ENCODE measurements at regions not wholly inside any gene's neighbourhood (a gene's known extent, or its start where the extent isn't known, plus 50 kb on each side); places are given as distances from the start of the nearest gene placed in this dataset.

GRCh38 chr13:90396266-90396665 is 951.2 kb upstream of the MIR17HG start:
- DNase-seq = no peak

- DNase-seq = no peak
Observed at GRCh38 chr13:90397503-90397902, 950.0 kb upstream of the MIR17HG start.

GRCh38 chr13:90400372-90400771 is 947.1 kb upstream of the MIR17HG start:
- DNase-seq = no peak

- DNase-seq = no peak
Observed at GRCh38 chr13:90401150-90401549, 946.3 kb upstream of the MIR17HG start.

GRCh38 chr13:90402102-90402501 is 945.4 kb upstream of the MIR17HG start:
- no peak for DNase-seq

- no peak for DNase-seq
Observed at GRCh38 chr13:90402613-90403012, 944.9 kb upstream of the MIR17HG start.

- DNase-seq = no peak
Observed at GRCh38 chr13:90403330-90404082, 944.0 kb upstream of the MIR17HG start.

- DNase-seq = no peak
Observed at GRCh38 chr13:90405301-90405700, 942.2 kb upstream of the MIR17HG start.

- no peak for DNase-seq
Observed at GRCh38 chr13:90412980-90413379, 934.5 kb upstream of the MIR17HG start.

GRCh38 chr13:90413548-90413947 is 933.9 kb upstream of the MIR17HG start:
- DNase-seq = no peak

- no peak for DNase-seq
Observed at GRCh38 chr13:90414691-90415596, 932.5 kb upstream of the MIR17HG start.

- DNase-seq = no peak
Observed at GRCh38 chr13:90415902-90416301, 931.6 kb upstream of the MIR17HG start.

GRCh38 chr13:90416519-90416918 is 931.0 kb upstream of the MIR17HG start:
- DNase-seq = no peak

- no peak for DNase-seq
Observed at GRCh38 chr13:90416938-90417337, 930.5 kb upstream of the MIR17HG start.

- no peak for DNase-seq
Observed at GRCh38 chr13:90420683-90421082, 926.8 kb upstream of the MIR17HG start.

GRCh38 chr13:90427322-90428272 is 919.9 kb upstream of the MIR17HG start:
- DNase-seq = no peak

- no peak for DNase-seq
Observed at GRCh38 chr13:90428522-90429210, 918.8 kb upstream of the MIR17HG start.

GRCh38 chr13:90430127-90430526 is 917.4 kb upstream of the MIR17HG start:
- no peak for DNase-seq

- DNase-seq = no peak
Observed at GRCh38 chr13:90436697-90437096, 910.8 kb upstream of the MIR17HG start.

- DNase-seq = no peak
Observed at GRCh38 chr13:90438576-90438975, 908.9 kb upstream of the MIR17HG start.

GRCh38 chr13:90443268-90443667 is 904.2 kb upstream of the MIR17HG start:
- no peak for DNase-seq

- DNase-seq = no peak
Observed at GRCh38 chr13:90444232-90444631, 903.3 kb upstream of the MIR17HG start.

All from activated CD4-positive, alpha-beta T cell treated with anti-CD3 and anti-CD28 coated beads, Interleukin-2, Interleukin-6, amounts not matched to agents 100 ng/mL and 50 ng/mL, durations not matched to agents 16 hours and 8 hours (primary cell).